ENCODE measurements at regions not wholly inside any gene's neighbourhood (a gene's known extent, or its start where the extent isn't known, plus 50 kb on each side); places are given as distances from the start of the nearest gene placed in this dataset.

DNA sequence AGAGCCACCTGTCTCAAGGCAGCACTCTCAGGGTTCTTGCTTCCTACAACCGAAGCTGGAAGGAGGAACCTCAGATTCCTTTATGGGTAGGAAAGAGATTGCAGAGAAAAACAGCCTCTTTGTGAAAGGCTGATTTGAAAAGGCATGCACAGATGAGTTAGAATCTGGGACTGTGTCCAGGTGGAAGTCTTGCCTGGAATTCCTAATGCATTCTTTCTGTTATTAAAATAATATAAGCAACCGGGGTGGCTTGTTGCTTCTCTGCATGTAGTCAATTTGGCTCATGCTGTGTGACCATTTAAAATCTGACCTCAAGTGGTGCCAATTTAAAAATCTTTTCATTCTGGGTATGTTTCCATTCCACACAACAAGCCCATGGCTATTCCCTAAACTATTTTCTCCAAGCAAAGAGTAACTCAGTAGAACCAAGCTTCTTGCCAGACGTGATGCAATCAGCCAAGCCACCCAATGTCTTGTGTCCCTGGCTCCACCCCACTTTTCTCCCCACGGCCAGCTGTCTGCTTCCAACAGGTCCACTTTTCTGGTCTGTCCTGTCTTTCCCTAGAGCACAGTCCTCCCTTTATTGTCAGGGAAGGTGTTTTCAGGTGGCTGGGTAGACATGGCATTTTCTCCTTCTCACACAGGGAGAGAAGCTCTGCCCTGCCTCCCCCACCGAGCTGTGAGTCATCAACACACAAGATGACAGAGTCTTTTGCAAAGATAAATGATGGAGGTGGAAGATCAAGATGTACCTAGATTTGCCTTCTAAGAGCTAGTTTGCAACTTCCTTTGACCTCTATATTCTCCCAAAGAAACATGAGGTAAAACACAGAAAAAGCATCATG lies 394.3 kb downstream of the FOXO1 start:
- DNase-seq: no peak

DNA sequence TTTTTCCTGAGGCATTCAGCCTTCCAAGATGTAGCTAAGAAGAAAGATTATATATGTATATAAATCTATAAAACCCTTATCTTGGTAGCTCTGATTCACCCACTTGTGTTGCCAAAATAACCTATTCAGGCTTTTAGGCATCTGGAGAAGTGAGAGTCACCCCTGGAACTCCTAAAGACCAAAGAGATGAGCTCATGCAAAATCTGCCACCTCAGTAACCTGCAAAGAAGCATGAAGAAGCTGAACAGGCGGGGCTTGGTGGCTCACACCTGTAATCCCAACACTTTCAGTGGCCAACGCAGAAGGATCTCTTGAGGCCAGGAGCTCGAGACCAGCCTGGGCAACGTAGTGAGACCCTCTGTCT lies 393.7 kb downstream of the FOXO1 start:
- no peak for DNase-seq

DNA sequence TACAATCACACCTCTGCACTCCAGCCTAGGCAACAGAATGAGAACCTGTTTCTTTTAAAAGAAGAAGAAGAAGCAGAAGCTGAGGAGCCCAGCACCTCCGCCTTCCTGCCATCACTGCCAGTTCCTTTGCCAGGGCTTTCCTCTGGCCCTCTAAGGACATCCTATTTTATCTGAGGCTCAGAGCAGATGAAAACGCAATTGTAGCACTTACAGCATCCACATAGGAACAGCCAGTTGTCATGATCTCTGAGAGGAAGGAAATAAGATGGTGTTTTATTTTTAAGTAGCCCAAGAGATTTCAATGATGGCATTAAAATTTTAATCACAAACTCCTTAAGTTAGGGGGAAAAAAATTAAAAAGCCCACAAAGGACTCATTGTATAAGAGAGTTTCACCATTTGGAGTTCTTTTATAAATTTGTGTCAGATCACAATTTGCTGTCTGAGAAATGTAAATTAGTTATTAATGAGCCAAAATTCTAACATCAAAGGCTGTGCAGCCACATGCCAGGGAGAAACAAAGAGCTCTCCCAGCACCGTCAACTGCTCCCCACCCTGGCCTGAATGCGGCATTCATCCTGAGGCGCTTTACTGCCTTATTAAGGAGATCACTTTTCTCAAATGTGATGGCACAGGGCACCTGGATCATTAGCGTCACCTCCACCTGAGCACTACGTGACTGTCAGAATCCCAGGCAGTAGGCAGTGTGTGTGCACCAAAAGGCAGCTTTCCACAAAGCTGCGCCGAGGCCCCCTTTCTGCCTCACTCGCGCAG lies 393.0 kb downstream of the FOXO1 start:
- DNase-seq: no peak

DNA sequence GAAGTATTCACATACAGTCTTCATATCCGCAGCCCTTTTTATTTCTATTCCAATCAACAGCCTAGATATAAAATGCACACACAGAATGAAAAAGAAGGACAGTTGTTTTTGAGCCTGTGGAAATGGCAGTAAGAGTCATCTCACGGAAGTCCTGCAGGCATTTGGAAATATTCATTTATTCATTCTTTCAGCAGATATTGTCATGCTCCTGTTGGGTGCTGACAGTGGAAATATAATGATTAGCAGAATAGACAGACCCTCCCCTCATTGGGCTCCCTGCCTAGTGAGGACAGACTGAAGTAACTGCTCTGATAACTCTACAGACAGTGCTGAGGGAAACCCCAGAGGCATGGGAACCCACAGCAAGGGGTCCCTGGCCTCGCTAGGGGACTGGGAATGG lies 392.3 kb downstream of the FOXO1 start:
- no peak for DNase-seq

DNA sequence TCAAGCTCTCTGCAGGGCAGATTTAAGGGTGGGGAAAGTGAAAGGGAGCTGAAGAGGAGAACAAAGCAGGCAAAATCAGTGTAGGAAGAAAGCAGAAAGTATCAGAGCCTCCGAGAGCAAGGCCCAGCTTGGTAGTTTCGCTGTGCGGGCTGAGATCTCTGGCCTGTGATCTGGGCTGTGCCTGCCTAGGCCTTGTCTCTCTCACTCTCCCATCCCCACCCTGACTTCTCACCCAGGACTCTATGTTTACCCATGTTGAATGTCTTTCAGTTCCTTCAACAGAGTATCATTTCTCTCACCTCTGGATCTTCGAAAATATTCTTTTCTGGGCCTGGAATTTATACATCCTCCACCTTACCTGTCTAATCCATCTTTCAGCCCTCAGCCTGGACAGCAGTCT lies 391.3 kb downstream of the FOXO1 start:
- no peak for DNase-seq

DNA sequence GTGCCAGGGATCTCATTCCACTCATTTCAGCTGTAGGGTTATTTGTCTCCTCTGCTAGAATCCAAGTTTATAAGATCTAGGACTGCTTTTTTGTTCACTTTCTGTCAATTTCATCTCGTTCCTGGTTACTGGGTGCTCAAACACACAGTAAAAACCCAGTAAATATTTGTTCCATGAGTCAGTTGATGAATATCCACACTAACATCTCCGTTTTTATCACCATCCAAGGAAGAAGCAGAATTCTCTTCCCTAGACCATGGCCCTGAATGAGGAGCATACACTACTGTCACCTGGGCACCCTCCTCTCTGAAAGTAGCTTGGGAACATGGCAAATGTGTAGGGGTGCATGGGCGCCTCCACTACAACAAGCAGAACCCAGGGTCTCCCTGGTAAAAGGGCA lies 390.8 kb downstream of the FOXO1 start:
- no peak for DNase-seq

DNA sequence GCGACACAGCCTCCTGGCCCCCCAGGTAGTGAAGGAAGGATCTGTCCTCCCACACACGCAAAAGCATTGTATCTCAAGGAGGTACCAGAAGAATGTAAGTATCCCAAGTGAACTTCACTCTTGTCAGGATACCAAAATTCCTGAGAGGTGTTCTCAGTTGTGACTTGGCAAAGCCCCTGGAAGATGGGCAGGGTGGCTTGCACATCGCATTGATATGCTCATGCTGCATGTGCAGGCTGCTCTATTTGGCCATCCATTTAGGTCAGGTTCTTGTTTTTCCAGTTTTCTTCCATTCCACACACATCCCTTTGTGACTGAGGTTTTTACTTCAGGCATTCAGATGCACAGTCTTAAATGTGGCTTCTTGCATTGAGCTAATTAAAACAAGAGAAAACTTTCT lies 382.8 kb downstream of the FOXO1 start:
- DNase-seq: no peak

DNA sequence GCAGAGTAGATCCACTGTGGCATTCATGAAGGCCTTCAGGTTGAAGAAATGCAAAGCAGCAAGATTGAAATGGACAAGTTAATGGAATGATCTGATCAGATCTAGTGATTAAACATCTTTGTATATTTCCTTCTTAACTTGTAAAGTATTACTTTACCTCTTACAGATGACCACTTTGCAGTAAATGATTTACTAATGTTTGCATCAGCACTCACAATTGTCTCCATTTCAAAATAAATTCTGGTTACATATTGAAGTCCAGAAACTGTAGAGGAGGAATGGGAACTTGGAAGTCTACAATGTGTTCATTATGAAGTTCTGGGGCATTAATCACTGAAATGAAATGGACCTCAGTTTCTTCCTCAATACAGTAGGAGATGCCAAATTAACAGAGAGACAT lies 380.8 kb downstream of the FOXO1 start:
- DNase-seq: no peak

DNA sequence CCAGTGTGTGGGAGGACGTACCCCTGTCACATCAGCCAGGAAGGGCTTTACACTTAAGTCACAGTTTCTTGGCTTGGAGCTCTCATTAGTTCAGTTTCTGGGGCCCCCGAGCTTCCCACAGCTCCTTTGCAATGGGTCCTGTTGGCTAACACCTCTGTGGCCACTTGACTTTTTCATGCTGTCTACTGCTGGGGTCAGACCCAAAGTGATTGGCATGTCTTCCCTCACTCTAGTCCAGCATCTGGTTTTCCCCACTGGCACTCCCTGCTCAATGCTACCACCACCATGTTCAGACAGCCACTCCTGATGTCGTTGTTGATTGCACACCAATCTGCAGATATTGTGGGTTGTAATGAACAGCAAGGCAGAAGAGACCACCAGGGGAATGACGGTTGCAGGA lies 379.0 kb downstream of the FOXO1 start:
- no peak for DNase-seq

DNA sequence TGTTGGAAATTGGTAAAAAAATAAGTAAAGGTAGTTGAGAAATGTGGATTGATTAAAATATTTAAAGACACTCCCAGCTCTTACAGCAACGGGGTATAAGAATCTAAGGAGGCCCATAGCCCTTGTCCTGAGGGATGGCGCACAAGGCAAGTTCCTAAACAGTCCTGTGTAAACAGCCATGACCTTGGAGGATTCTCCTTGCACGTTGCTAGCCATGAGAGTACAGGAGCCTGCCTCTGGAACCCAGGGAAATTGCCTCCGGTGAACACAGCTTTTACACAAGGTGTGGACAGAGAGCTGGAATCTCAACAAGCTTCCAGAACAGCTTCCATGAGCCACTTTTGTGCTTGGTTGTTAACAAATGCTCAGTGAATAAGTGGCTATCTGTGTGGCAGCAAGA lies 378.2 kb downstream of the FOXO1 start:
- DNase-seq: no peak

DNA sequence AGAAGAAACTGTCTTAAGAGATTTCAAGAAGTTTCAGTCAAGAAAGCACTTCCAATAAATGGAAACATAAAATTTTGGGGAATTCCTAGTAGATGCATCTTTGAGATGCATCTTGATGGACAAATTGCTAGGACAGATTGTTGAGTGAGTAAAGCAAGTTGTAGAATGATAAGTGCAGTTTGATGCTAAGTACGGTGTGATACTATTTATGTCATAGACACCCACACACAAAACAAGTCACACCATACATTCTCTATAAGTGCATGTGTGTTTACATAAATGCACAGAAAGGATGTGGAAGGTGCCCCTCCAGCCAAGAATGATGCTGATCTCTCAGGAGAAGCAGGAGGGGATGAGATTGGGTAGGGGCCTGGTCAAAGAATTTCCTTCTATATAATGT lies 375.7 kb downstream of the FOXO1 start:
- no peak for DNase-seq

DNA sequence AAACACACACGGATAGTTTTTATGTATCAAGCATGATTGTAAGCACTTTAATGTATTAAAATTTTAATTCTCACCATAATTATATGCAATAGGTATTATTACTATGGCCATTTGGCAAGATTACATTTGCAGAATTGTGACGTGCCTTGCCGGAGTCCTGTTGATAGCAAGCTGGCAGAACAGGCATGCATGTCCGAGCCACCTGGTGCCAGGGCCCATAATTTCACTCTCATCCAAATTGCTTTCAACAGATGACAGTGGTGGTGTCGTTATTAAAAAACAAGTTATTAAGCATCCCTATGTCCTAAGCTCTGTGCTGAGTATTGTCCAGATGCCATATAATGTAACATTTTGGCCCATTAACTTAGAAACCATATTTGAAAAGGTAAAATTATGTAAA lies 374.3 kb downstream of the FOXO1 start:
- DNase-seq: no peak

DNA sequence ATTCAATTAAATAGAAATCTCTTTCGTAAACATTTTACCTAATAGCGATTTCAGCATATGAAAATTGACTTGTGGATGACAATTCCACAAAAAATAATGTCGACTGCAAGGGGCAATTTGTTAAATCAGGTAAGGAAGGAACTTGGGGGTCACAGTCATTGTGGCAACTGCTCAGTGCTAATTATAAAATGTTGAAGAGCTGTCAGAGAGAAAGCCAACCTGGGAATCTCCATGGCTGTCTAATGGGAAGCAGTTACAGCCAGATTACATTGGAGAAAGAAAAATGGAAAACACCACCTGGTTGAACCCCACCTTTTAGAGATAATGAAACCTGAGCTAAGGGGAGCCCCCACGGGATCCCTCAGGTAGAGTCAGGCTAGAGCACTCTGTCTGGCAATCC lies 373.9 kb downstream of the FOXO1 start:
- no peak for DNase-seq

DNA sequence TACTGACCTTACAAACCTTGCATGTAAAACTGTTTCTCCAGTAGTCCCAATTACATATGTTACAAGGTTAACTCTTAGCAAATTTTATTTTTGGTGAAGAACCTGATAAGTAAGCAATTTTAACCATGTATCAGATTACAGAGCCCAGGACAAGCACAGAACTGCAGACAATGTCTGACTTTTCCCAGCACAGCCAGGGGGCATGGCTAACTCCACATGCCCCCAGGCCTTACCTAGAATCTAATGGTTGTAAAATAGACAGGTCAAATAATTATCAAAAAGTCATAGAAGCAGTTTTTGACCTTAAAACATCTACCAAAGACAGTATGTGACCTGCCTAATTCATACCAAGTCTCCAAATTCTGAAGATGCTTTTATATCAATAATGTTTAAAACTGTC lies 364.1 kb downstream of the FOXO1 start:
- no peak for DNase-seq

DNA sequence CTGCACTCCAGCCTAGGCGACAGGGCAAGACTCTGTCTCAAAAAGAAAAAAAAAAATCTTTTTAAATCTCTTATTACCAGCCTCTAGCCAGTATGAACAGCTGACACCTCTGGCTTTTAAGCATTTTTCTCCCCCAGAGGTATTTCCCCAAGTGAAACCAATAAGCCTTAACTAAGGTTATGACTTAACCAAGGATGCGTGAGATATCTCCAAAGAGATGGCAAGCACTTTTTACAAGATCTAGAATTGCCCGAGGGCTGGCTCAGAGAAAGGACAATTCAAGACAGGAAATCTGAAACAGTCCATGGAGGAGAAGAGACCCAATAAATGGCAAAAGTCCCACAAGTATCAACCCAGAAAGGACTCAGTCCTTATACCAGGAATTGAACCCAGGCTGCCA lies 362.1 kb downstream of the FOXO1 start:
- DNase-seq: no peak

DNA sequence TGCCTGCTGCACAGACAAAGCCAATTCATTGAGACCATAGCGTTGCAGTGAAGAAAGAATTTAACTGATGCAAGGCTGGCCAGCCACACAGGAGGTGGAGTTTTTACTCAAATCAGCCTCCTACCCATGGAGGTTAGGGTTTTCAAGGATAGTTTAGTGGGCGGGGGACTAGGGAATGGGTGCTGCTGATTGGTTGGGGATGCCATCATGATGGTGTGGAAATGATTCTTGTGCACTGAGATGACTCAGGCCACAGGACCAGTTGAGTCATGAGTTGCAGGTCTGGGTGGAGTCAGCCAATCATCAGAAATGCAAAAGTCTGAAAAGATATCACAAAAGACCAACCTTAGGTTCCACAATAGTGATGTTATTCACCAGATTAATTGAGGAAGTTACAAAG lies 359.6 kb downstream of the FOXO1 start:
- DNase-seq: no peak

DNA sequence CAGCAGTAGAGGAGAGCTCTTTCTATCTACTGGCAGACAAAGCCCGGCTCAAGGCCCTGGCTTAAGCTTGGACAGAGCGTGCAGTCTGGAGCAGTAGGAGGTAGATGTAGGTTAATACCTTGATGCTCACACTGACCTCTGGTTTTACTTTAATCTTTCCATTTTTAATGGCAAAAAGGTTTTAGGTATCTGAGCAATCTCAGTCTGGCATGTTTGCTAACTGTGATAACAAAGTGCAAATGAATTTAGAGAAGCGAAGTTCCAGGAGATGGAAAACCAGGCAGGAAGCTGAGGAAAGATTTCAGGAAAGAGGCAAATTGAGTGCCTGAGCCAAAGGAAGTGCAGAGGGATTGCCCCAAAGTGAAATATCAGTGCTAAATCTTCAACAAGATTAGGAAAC lies 356.6 kb downstream of the FOXO1 start:
- no peak for DNase-seq

DNA sequence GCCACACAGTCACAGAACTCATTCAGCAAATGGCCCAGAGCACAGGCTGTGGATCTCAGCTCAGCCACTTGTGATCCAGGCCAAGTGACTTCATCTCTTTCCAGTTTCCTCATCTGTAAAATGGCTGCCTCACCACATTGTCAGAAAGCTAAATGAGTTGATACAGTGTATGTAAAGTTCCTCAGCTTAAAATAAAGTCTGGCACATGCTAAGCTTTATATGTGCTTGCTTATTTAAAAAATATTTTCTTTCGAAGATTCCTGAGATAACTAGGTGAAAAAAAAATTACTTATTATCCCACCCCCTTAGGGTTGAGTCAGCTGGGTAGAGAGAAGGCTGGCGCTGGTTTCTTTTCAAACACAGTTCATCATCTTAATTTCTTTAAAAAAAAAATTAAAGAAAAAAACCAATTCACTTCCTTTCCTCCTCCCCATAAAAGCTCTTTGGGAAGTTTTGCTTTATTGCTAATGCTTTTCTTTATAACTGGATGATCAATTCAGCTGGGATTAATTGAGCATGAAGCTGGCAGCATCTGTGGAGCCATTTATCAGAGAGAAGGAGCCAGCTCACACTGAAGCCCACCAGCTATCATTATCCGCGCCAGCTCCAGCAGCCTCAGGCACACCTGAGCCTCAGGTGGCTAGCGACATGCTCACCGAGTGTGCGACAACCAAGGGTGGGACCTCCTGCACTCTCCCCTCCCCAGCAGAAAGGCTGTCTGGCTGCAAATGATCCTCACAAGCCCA lies 354.9 kb downstream of the FOXO1 start:
- no peak for DNase-seq

DNA sequence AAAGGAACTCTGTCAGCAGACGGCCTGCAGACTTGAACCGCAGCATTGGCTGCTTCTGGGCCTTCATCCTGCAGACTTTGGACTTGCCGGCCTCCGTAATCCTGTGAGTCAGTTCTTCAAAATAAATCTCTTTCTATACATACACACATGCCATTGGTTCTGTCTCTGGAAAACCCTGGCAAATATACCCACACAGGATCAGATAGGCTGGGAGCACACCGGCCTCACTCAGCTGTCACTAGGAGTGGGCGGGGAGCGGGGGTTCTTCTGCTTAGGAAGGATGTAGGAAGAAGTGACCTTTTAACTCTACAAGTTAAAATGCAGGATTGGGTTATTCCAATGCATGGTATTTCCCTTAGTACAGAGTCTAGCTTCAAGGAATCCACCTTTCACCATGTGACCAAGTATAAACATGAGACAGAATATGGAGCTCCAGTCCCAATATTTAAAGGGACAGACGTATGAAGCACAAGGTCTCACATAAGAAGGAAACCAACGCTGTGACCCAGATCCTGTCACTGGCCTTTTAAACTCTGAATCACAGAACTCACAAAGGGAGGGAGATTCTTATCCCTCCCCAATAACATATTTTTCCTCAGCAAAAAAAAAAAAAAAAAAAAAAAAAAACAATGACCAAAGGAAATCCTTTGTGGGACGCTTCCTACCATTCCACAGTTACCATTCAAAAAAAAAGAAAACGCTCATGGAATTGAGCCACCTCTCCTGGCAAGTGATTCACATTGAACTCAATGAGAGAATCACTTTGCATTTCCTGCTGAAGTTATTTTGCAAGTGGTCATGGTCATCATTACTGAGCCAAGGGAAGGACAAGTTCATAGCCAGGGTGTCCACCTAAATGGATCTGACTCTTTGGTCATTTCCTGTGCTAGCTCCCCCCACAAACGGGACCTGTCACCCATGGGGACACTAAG lies 352.9 kb downstream of the FOXO1 start:
- no peak for DNase-seq

DNA sequence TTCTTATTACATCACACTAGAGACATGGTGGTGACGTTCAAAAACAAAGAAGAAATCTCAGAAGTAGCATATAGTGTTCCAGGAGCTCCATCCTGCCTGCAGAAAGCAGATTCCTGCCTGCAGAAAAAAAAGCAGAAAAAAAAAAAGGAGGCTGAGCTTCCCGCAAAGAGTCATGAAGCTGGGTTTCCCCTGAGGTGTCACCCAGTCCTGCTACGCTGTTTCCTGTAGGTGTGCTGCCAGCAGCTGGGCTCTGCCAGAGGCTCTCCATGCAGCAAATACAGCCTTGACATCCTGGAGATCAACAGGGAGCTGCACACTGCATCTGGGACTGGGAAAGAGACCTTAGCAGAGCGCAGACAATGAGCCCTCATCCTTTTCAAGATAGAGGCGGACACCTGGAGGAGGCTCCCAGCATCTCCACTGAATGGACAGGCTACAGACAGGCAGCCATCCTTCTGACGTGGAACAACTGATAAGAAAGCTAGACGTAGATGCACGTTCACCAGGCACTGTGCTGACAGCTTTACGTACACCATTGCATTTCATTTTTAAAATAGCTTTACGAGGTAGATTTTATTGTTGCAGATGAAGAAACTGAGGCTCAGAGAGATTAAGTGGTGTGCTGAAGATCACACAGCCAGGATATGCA lies 350.9 kb downstream of the FOXO1 start:
- DNase-seq: no peak

DNA sequence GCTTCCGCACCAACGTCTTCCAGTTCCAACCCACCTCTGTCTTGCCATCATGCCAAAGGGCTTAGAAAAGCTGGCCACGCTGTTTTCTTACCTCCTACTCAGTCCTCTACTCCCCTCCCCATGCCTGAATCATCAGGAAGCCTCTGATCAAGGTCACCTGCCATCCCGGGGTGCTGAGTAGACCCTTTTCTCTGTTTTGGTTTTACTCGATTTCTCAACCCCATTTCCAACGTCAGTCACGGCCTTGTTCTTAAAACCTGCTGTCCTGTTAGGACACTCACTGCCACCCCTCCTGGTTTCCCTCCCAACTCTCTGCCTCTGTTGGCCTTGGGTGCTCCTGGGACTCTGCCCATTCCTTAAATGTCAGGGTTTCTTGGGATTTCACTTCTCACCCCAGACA lies 350.1 kb downstream of the FOXO1 start:
- DNase-seq: no peak

DNA sequence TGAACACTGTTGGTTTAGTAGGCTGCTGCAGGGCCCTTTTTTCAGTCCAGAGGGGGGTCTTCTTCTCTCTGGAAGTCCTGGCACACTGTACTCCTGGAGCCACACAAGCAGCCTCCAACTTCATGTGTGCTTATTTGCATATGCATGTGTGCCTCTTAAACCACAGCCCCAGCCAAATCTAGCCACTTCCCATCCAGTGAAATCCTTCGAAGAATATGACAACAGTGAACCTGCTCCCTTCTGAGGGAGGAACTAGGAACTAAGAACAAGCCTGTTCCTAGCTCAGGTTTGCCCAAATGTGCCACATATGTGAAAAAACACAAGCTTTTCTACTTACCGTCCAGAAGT lies 348.5 kb downstream of the FOXO1 start:
- DNase-seq: no peak

Data from activated gamma-delta T cell (primary cell).